VCaP (cell line): ENCODE measurements at regions not wholly inside any gene's neighbourhood (a gene's known extent, or its start where the extent isn't known, plus 50 kb on each side); places are given as distances from the start of the nearest gene placed in this dataset.

Experiments used
- H3K27ac ChIP-seq: fragments of 450-650 bp; 2 replicates; pipeline ENCODE4 v1.5.1; 2017
- TF ChIP-seq, protein P1 (sequence below): fragments of 450-650 bp; conservative IDR thresholded peaks from 2 replicates; pipeline ENCODE4 v1.5.1; 2017; ENCODE audit warnings: mild to moderate bottlenecking, moderate library complexity

DNA sequence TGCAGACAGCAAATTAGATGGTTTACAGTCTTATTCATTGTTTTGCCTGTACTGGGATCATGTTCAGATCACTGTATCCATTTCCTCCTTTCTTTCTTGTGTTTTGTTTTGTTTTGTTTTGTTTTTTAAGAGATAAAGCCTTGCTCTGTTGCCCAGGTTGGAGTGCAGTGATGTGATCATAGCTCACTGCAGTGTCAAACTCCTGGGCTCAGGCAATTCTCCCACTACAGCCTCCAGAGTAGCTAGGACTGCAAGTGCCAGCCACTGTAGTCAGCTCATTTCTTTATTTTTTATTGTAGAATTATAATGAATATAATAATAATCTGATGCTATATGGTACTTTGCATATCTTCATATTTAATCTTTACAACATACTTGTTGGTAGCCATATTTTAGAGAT, 403.7 kb upstream of the B3GALT2 start:
- H3K27ac ChIP-seq: peak overlapping the region; percentile 14; the same call in 1 of the 2 replicates
- TF ChIP-seq, protein P1, sequence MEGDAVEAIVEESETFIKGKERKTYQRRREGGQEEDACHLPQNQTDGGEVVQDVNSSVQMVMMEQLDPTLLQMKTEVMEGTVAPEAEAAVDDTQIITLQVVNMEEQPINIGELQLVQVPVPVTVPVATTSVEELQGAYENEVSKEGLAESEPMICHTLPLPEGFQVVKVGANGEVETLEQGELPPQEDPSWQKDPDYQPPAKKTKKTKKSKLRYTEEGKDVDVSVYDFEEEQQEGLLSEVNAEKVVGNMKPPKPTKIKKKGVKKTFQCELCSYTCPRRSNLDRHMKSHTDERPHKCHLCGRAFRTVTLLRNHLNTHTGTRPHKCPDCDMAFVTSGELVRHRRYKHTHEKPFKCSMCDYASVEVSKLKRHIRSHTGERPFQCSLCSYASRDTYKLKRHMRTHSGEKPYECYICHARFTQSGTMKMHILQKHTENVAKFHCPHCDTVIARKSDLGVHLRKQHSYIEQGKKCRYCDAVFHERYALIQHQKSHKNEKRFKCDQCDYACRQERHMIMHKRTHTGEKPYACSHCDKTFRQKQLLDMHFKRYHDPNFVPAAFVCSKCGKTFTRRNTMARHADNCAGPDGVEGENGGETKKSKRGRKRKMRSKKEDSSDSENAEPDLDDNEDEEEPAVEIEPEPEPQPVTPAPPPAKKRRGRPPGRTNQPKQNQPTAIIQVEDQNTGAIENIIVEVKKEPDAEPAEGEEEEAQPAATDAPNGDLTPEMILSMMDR: no peak

DNA sequence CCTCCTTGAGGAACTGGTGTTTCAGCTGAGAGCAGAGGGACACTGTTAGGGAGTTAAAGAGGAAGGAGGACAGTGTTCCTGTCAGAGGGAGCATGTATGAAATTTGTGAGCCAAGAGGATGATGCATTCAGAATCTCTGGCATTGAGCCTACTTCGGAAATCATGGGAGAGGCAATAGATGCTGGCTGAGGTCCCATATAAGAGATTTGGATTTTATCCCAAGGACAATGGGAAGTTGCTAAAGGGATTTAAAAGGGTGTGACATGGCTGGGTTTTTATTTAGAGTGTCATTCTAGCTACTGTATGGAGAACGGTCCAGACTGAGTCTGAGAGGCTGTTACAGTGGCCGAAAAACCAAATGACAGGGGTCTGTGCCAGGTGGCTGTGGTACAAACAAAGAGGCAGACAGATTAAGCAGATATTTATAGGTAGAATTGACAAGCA, 403.2 kb upstream of the B3GALT2 start:
- peak overlapping the region; percentile 14; the same call in 1 of the 2 replicates for H3K27ac ChIP-seq
- TF ChIP-seq, protein P1: no peak

DNA sequence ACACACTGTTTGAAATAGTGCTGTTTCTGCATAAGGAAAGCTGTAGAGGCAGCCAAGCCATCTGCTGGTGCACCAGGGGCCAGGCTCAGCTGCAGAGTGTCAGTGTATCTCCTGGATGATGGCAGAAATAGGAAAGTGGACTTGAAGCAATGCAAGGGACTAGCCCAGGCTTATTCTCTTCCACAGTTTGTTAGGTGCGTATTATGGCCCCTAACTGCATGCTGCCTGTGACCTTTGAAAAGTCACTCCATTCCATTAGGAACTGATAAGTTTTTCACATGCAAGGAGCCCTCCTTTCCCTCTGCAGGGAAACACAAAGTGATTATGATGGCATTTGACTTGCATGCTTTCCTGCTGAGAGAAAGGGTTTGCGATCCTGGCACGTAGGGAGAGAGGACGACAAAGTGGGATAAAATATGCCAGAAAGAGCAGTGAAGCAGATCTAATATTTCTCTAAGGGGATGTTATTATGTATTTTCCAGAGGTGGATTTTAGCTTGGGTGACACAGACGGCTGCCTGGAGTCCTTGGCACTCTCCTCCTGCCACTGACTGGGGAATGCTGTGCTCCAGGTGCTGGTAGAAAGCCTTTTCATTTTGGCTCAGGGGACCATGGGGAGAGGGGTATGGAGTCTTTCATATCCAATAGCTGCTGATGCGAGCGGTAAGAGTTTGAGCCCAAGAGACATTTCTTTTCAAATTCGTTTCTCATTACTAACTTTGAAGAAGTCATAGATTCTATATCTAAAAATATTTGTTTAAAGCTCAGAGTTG, 402.1 kb upstream of the B3GALT2 start:
- no peak overlapping the region for H3K27ac ChIP-seq
- TF ChIP-seq, protein P1: no peak

DNA sequence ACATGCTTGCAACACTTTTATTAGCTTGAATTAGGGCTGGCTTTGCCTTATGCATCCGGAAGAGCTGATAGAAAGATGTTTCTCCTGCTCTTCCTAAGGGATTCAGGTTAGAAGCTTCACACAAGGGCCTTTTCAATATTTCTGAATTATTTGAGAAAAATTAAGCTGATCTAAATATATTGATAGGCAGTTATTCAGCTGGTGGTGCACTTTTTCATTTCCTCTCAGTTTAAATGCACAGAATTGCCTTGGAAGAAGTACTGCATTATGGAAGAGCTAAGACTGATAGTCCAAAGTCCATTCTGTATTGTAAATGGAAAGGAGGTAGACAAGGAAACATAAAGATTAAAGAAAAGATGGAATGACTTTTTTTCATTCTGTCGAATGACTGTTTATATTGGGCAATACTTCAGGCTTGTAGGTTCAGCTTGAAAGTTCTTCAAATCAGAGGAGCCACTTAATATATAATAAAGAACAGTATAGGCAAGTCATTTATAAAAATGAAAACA, 398.4 kb upstream of the B3GALT2 start:
- TF ChIP-seq, protein P1: no peak

DNA sequence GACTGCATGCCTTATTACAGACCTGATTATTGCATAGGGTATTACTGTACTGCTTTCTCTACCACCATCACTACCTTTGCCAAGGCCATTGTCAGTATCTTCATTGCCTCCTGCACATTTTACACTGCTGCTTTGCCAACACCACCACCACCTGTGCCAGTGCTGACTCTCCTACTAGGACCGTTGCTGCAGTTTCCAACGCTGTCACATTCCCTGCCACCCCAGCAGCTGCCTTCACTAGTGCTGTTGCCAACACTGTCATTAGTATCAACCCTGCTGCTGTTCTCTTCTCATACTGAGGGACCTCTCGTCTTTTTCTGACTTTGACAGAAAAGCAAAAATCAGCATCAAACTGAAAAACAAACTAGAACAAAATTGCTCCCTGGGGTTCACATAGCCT, 394.9 kb upstream of the B3GALT2 start:
- TF ChIP-seq, protein P1: no peak

More for the DNA sequence above, 398.4 kb upstream of the B3GALT2 start:
- H3K27ac ChIP-seq: no peak overlapping the region

DNA sequence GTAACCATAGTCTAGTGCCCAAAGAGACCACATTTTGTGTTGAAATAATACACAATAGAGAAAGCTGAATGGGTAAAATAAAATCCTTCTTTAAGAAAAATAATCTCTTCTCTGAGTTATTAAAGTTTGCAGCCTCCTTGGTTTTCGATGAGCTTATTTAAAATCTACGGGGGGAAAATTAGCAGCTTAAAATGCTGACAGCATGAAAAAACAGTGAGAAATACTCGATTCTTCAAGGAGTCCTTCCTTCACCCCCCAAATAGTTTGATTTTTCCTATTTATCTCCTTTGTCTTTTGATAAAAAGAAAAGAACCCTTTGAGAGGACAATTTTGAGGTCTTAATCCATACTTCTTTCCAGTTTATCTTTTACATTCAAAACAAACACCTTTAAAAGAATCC, 394.0 kb upstream of the B3GALT2 start:
- TF ChIP-seq, protein P1: no peak

More for the DNA sequence above, 394.9 kb upstream of the B3GALT2 start:
- H3K27ac ChIP-seq: no peak overlapping the region

DNA sequence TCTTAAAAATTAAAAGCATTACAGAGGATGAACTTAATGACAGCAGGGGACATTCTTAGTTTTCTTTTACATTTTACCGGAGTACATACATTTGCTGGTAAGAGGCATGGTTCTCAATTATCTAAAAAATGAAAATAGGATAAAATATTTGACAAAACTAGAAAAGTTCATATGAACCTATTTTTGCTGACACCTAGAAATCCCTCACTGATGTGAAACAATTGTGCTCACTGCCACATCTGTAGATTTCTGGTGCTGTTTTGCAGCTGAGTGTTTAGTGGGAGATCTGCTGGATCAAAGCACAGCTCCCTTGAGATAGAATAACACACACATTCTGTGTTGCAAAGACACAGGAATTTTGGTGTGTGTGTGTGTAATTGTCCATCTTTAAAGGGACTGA, 392.9 kb upstream of the B3GALT2 start:
- TF ChIP-seq, protein P1: no peak
- no peak overlapping the region for H3K27ac ChIP-seq

More for the DNA sequence above, 394.0 kb upstream of the B3GALT2 start:
- H3K27ac ChIP-seq: no peak overlapping the region
